Fibroblast of villous mesenchyme (primary cell): ENCODE measurements at regions not wholly inside any gene's neighbourhood (a gene's known extent, or its start where the extent isn't known, plus 50 kb on each side); places are given as distances from the start of the nearest gene placed in this dataset.
"Not testable (repeated sequence)": the region's sequence is repeated elsewhere in the genome, so short reads cannot be mapped to it uniquely, and the experiment has no call there.

ENCODE experiments used
- DNase-seq: peaks from one replicate; pipeline ENCODE4 v3.0.0-alpha.2; 2010; ENCODE audit warnings: low read depth
- H3K4me3 ChIP-seq: 2 replicates; pipeline ENCODE4 v1.5.1; 2011; ENCODE audit warnings: low read depth, mild to moderate bottlenecking, low read length
- TF ChIP-seq, protein P1 (sequence below): IDR thresholded peaks from 2 replicates; pipeline ENCODE4 v1.5.1; 2012; ENCODE audit warnings: low read depth, mild to moderate bottlenecking, low read length; ENCODE audit not compliant: insufficient read depth

DNA sequence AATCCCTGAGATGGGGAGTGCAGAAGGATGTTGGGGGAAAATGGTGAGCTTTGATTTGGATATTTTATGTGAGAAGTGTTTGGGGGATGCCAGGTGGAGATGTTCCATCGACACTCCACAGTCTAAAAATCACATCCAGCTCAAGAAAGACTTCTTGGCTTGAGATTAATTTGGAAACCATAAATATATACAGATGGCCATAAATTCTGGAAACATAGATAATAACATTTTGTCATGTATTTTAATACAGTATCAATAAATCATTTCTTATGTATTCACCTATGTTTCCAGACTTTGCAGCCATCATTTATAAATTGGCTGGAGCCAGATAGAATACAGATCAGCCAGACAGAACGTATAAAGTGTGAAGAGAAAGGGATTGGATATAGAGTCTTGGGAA is 245.5 kb upstream of the DDHD1 start:
- TF ChIP-seq, protein P1, sequence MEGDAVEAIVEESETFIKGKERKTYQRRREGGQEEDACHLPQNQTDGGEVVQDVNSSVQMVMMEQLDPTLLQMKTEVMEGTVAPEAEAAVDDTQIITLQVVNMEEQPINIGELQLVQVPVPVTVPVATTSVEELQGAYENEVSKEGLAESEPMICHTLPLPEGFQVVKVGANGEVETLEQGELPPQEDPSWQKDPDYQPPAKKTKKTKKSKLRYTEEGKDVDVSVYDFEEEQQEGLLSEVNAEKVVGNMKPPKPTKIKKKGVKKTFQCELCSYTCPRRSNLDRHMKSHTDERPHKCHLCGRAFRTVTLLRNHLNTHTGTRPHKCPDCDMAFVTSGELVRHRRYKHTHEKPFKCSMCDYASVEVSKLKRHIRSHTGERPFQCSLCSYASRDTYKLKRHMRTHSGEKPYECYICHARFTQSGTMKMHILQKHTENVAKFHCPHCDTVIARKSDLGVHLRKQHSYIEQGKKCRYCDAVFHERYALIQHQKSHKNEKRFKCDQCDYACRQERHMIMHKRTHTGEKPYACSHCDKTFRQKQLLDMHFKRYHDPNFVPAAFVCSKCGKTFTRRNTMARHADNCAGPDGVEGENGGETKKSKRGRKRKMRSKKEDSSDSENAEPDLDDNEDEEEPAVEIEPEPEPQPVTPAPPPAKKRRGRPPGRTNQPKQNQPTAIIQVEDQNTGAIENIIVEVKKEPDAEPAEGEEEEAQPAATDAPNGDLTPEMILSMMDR, result no peak
- no peak for DNase-seq
- no peak overlapping the region for H3K4me3 ChIP-seq

DNA sequence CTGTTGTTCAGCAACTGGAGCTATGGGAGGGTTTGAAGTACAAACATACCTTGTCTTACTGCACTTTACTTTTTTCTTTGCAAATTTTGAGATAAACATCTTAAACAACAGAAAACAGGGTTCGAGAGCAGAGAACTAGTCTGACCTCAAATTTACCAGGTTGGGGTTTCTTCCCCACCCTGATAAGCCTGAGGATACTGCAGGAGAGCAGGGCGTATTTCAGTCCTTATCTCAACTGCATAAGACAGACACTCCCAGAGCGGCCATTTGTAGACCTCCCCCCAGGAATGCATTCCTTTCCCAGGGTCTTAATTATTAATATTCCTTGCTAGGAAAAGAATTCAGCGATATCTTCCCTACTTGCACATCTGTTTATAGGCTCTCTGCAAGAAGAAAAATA is 242.1 kb upstream of the DDHD1 start:
- not testable (repeated sequence) for H3K4me3 ChIP-seq, DNase-seq

DNA sequence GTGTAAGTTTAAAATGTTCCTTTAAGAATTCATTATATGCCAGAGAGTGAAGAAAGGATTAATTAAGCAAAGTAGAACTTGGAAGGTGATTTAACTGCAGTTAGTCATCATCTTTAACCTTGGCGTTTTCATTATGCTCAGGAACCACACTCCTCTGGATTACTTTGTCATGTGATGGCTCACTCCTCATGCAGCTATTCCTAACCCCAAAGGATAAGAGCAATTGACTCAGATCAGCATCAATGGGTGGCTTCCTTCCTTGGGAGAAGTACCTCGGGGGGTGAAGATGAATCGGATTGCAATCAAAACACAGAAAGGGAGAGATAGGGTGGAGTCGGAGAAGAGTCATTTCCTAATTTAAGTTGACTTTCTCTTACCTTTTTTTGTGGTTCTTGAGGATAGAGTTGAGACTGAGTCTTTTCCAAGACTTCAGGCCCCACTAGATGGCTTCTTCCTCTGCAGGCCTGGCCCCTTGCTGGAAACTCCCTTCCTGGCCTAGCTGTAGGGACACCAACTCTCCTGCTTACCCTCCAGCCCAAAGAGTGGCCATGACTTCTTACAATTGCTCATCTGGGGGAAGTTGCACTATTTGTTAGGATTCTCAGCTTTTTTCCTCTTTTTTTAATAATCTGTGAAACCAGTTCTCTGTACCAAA is 238.6 kb upstream of the DDHD1 start:
- no peak overlapping the region for H3K4me3 ChIP-seq
- TF ChIP-seq, protein P1, result no peak
- DNase-seq, result peak; percentile 51

DNA sequence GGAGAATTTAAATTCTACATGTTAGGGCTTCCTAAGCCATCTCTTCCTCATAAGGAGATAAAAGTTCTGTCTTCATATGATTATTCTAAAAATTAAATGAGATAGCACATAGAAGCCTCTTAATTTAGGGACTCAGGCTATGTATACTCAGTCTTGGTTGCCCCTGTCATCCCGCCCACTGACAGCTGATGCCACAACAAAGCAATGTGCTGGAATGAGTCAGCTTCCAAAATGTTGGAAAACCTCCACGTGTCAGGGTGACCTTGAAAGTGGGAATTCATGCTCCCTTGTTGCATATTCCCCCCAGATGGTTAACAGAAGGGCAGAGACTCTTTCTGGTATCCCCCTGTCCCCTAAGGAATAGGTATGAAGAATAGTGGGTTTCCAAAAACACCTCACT is 238.0 kb upstream of the DDHD1 start:
- H3K4me3 ChIP-seq, result no peak overlapping the region
- TF ChIP-seq, protein P1, result no peak
- peak; percentile 33 for DNase-seq

DNA sequence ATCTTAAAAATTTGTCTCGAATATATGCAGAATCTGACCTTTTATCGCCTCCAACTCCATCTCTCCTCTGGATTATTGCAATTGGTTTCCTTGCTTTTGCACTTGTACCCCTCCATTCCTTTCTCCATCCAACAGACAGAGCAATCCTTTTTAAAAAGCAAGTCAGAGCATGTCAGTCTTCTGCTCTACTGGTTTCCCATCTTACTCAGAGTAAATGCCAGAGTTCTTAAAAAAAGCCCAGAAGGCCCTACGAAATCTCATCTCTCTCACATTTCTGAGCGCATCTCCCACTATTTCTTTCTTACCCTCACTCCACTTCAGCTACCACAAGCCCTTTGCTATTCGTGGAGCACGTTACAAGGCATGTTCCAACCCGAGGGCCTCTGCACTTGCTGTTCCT is 236.9 kb upstream of the DDHD1 start:
- no peak overlapping the region for H3K4me3 ChIP-seq
- TF ChIP-seq, protein P1, result no peak
- no peak for DNase-seq

DNA sequence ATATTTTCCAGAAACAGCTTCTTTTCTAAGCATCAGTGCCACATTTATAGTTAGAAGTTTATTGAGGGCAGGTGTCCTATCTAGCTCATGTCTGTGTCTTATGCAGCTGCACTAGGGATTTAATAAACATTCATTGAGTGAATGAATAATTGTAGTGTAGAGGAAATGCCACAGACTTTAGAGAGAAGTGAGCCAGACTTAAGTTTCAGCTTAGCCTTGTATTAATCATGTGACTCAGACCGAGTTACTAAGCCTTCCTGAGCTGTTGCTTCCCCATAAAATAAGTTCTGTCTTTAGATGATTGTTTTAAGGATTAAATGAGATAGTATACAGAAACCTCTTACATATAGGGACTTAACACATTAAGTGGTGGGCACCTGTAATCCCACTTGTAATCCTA is 236.1 kb upstream of the DDHD1 start:
- TF ChIP-seq, protein P1, result no peak
- peak; percentile 23 for DNase-seq
- H3K4me3 ChIP-seq, result no peak overlapping the region

DNA sequence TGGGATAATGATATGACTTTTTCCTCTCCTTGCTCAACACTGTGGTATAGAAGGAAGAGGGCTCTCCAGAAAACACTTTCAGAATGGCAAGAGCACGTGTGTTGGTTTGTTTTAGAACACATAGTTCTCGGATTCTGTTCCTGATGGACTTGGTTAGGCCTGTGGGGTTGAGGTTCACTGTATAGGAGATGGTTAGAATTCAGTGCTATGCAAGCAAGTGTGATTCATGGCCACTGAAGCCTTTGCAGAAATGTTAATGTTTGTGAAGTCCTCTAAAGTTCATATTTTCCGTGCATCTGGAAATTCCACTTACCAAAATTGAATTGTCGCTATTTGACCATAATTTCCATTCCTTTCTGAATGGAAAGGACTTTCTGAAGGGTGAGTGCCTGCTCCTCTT is 233.2 kb upstream of the DDHD1 start:
- TF ChIP-seq, protein P1, result no peak
- no peak for DNase-seq
- H3K4me3 ChIP-seq, result no peak overlapping the region
